H1 (cell line): ENCODE measurements at regions not wholly inside any gene's neighbourhood (a gene's known extent, or its start where the extent isn't known, plus 50 kb on each side); places are given as distances from the start of the nearest gene placed in this dataset.

ENCODE experiments used
- CTCF ChIA-PET: fragments of 300-600 bp; sonication (Branson Sonifier 250); formaldehyde crosslinking; loops from one replicate; lab custom pipeline; 2021; ENCODE audit not compliant: partially characterized antibody; lab: Charles Lee
- POLR2A ChIA-PET: fragments of 300-600 bp; sonication (Branson Sonifier 250); formaldehyde crosslinking; loops from one replicate; lab custom pipeline; 2021; ENCODE audit warnings: inconsistent platforms; ENCODE audit not compliant: partially characterized antibody; lab: Charles Lee
- DNase-seq, 2 experiments: peaks; one replicate each; pipeline versions ENCODE4 v3.0.0 to v3.0.0-alpha.2; 2010 to 2022; ENCODE audit warnings: low spot score in 2 of 2, low read depth in 1 of 2, mixed read lengths in 1 of 2
- FAIRE-seq: peaks from 2 replicates; lab custom pipeline; 2011; peaks lifted over from hg19 to GRCh38; lab: Jason Lieb, UNC
- H2AFZ ChIP-seq: 2 replicates; pipeline ENCODE4 v1.8.1; 2012; ENCODE audit warnings: low read length, inconsistent platforms
- H2AK5ac ChIP-seq: 2 replicates; pipeline ENCODE4 v1.6.1; 2013; ENCODE audit warnings: low read depth, low read length
- H2BK120ac ChIP-seq: replicated peaks from 2 replicates; pipeline ENCODE3; 2013; ENCODE audit warnings: low read depth, low read length, inconsistent platforms
- H2BK12ac ChIP-seq: 2 replicates; pipeline ENCODE4 v1.6.1; 2013; ENCODE audit warnings: low read depth, low read length
- H2BK15ac ChIP-seq: 2 replicates; pipeline ENCODE4 v1.6.1; 2013; ENCODE audit warnings: low read length
- H2BK20ac ChIP-seq: 2 replicates; pipeline ENCODE4 v1.6.1; 2013; ENCODE audit warnings: low read length
- H2BK5ac ChIP-seq: 2 replicates; pipeline ENCODE4 v1.6.1; 2013; ENCODE audit warnings: low read depth, low read length
- H3K14ac ChIP-seq: 2 replicates; pipeline ENCODE4 v1.6.1; 2013; ENCODE audit warnings: inconsistent platforms; ENCODE audit not compliant: insufficient read length
- H3K18ac ChIP-seq: 2 replicates; pipeline ENCODE4 v1.6.1; 2013; ENCODE audit warnings: low read length; ENCODE audit errors: extremely low read depth
- H3K23ac ChIP-seq: 2 replicates; pipeline ENCODE4 v1.6.1; 2013; ENCODE audit warnings: inconsistent platforms; ENCODE audit not compliant: insufficient read length
- H3K23me2 ChIP-seq: 2 replicates; pipeline ENCODE4 v1.6.1; 2013; ENCODE audit warnings: low read depth, low read length
- H3K27ac ChIP-seq: 2 replicates; pipeline ENCODE4 v1.6.1; 2011; ENCODE audit warnings: low read depth, low read length, inconsistent platforms
- H3K27me3 ChIP-seq, 4 experiments: replicated peaks in 1 of 4; 1 replicate in 1 of 4; 2 replicates in 3 of 4; pipeline versions ENCODE4 v1.6.1 to v1.8.1; 2011 to 2013; ENCODE audit warnings: low read length in 3 of 4, mild to moderate bottlenecking in 3 of 4, inconsistent platforms in 2 of 4, mixed read lengths in 2 of 4, moderate library complexity in 1 of 4; ENCODE audit not compliant: control insufficient read depth in 3 of 4, insufficient read depth in 3 of 4; ENCODE audit errors: extremely low read depth in 1 of 4
- H3K36me3 ChIP-seq, 4 experiments: 2 replicates each; pipeline versions ENCODE4 v1.6.1 to v1.8.1; 2011 to 2013; ENCODE audit warnings: mild to moderate bottlenecking in 4 of 4, low read length in 3 of 4, moderate library complexity in 2 of 4, control low read depth in 1 of 4, inconsistent platforms in 1 of 4; ENCODE audit not compliant: insufficient read depth in 4 of 4, control insufficient read depth in 2 of 4
- H3K4ac ChIP-seq: replicated peaks from 2 replicates; pipeline ENCODE3; 2013; ENCODE audit warnings: low read length, low read depth, mixed read lengths, inconsistent platforms; ENCODE audit not compliant: insufficient read length
- H3K4me1 ChIP-seq, 4 experiments: replicated peaks in 1 of 4; 1 replicate in 1 of 4; 2 replicates in 3 of 4; pipeline versions ENCODE4 v1.6.1 to v1.8.1; 2011 to 2013; ENCODE audit warnings: low read length in 3 of 4, inconsistent platforms in 2 of 4, mixed read lengths in 1 of 4; ENCODE audit not compliant: insufficient read depth in 4 of 4, control insufficient read depth in 3 of 4
- H3K4me2 ChIP-seq, 2 experiments: 2 replicates each; pipeline versions ENCODE4 v1.6.1 to v1.8.1; 2011 to 2013; ENCODE audit warnings: low read depth in 2 of 2, low read length in 2 of 2, control low read depth in 1 of 2, inconsistent platforms in 1 of 2, mild to moderate bottlenecking in 1 of 2; ENCODE audit not compliant: insufficient read depth in 1 of 2
- H3K4me3 ChIP-seq, 4 experiments: fragments of 200-600, 300-600 bp in 1 of 4; sonication (generic), shearing (Covaris generic), sonication (Bioruptor Twin) in 1 of 4; 2 replicates each; pipeline versions ENCODE4 v1.5.1 to v1.8.1; 2011 to 2016; ENCODE audit warnings: low read length in 4 of 4, low read depth in 3 of 4, control low read depth in 2 of 4, inconsistent platforms in 2 of 4, mild to moderate bottlenecking in 2 of 4, mixed read lengths in 1 of 4, moderate library complexity in 1 of 4; ENCODE audit not compliant: insufficient read depth in 2 of 4; ENCODE audit errors: extremely low read depth in 1 of 4
- H3K56ac ChIP-seq: replicated peaks from 2 replicates; pipeline ENCODE3; 2013; ENCODE audit warnings: low read depth, mild to moderate bottlenecking, mixed read lengths, low read length, inconsistent platforms; ENCODE audit not compliant: insufficient read length
- H3K79me1 ChIP-seq: 2 replicates; pipeline ENCODE4 v1.6.1; 2013; ENCODE audit warnings: low read depth, low read length, control low read depth
- H3K79me2 ChIP-seq, 2 experiments: 2 replicates each; pipeline versions ENCODE4 v1.6.1 to v1.8.1; 2012 to 2013; ENCODE audit warnings: low read length in 2 of 2, mild to moderate bottlenecking in 2 of 2, inconsistent platforms in 1 of 2; ENCODE audit not compliant: insufficient read depth in 2 of 2, control insufficient read depth in 1 of 2
- H3K9ac ChIP-seq, 4 experiments: replicated peaks in 1 of 4; 1 replicate in 1 of 4; 2 replicates in 3 of 4; pipeline versions ENCODE4 v1.6.1 to v1.8.1; 2011 to 2013; ENCODE audit warnings: low read depth in 3 of 4, low read length in 3 of 4, control low read depth in 2 of 4, mild to moderate bottlenecking in 2 of 4, moderate library complexity in 2 of 4, inconsistent platforms in 1 of 4; ENCODE audit errors: extremely low read depth in 1 of 4
- H3K9me3 ChIP-seq, 2 experiments: 2 replicates each; pipeline versions ENCODE4 v1.6.1 to v1.8.1; 2012 to 2013; ENCODE audit warnings: mild to moderate bottlenecking in 2 of 2, moderate library complexity in 2 of 2, control low read depth in 1 of 2, inconsistent platforms in 1 of 2, low read depth in 1 of 2, low read length in 1 of 2, mixed read lengths in 1 of 2; ENCODE audit not compliant: insufficient read depth in 2 of 2
- H4K20me1 ChIP-seq, 2 experiments: replicated peaks in 1 of 2; 2 replicates each; pipeline versions ENCODE3 to v1.8.1; 2011 to 2013; ENCODE audit warnings: inconsistent platforms in 2 of 2, low read length in 2 of 2, mild to moderate bottlenecking in 1 of 2; ENCODE audit not compliant: insufficient read depth in 2 of 2, control insufficient read depth in 1 of 2
- H4K5ac ChIP-seq: 2 replicates; pipeline ENCODE4 v1.6.1; 2013; ENCODE audit warnings: low read length, low read depth, mixed read lengths, inconsistent platforms; ENCODE audit not compliant: insufficient read length
- H4K8ac ChIP-seq: 2 replicates; pipeline ENCODE4 v1.8.0; 2013; ENCODE audit warnings: mild to moderate bottlenecking, moderate library complexity, low read length, inconsistent platforms; ENCODE audit not compliant: insufficient read depth; ENCODE audit errors: extremely low read depth
- H4K91ac ChIP-seq: replicated peaks from 2 replicates; pipeline ENCODE3; 2013; ENCODE audit warnings: low read length, mixed read lengths, inconsistent platforms; ENCODE audit not compliant: insufficient read length
- HDAC2 ChIP-seq, 2 experiments: fragments of 300-600 bp in 1 of 2; sonication (generic) in 1 of 2; IDR thresholded peaks; 2 replicates each; pipeline ENCODE4 v1.6.1; 2011 to 2012; ENCODE audit warnings: low read depth in 2 of 2, low read length in 2 of 2, mild to moderate bottlenecking in 2 of 2, moderate library complexity in 2 of 2, borderline replicate concordance in 1 of 2, inconsistent platforms in 1 of 2
- KDM1A ChIP-seq: fragments of 200-600, 300-600 bp; sonication (generic); IDR thresholded peaks from 2 replicates; pipeline ENCODE4 v1.7.1; 2016; ENCODE audit warnings: mild to moderate bottlenecking, low read length, borderline replicate concordance
- POLR2AphosphoS5 ChIP-seq: IDR thresholded peaks from 2 replicates; pipeline ENCODE4 v1.6.1; 2011; ENCODE audit warnings: low read depth, low read length
- WGBS, 2 experiments: shearing (Covaris generic) in 1 of 2; methylation state at CpG; one replicate each; pipeline versions ENCODE4 v1.1.6 to v1.1.7; 2013 to 2015; ENCODE audit warnings: low lambda C conversion rate in 2 of 2, mixed read lengths in 2 of 2, inconsistent platforms in 1 of 2, low coverage in 1 of 2, missing lambda C conversion rate in 1 of 2; ENCODE audit not compliant: insufficient replicate concordance in 2 of 2, insufficient coverage in 1 of 2, insufficient read length in 1 of 2; ENCODE audit errors: extremely low coverage in 1 of 2, missing lambda C conversion rate in 1 of 2; 5-methylcytosine and 5-hydroxymethylcytosine counted together

DNA sequence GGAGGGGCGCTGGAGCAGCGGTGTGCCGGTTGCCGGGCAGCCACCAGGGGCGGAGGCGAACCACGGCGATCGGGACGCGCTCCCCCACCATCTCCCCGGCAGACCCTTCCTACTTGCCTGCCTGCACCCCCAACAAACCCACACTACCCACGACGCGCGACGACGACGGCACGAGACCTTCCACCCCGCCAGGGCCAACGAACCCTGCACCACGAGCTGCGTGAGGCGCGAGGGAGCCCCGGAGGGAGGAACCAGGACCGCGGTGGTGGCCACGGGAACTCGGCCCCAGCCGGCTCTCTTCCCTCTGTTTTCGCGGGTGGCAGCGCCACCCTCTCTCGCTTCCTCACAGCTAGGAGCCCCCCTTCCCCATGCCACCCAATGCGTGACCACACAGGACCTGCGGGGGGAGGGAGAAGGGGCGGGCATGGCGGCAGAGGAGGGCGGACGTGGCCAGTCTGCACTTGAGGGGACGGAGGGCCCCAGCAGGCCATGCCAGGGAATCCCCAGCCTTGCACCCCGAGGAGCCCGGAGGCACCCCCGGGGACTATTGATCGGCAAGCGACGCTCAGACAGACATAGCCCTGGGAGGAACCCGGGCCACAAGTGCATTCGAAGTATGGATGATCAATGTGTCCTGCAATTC, 1516.4 kb upstream of the DEFB115 start:
- ChIA-PET POLR2A (no interaction called here), CTCF (no interaction called here)
- H4K5ac ChIP-seq, result no peak overlapping the region
- no peak overlapping the region for H2BK120ac ChIP-seq
- no peaks in the 10 kb centered on the region for H3K79me1 ChIP-seq
- no peak overlapping the region for H3K4me3 ChIP-seq
- no peaks in the 10 kb centered on the region for H3K23me2 ChIP-seq
- no peak overlapping the region for H3K4me2 ChIP-seq
- no peak overlapping the region for H3K23ac ChIP-seq
- peaks cover 23 to 72% of the 10 kb centered on the region in 2 experiments; a peak in 3 of 4 replicates for H3K9me3 ChIP-seq
- no peaks in the 10 kb centered on the region; a peak in 1 of 8 replicates for H3K36me3 ChIP-seq
- no peak overlapping the region for H3K56ac ChIP-seq
- H2BK12ac ChIP-seq, result no peak overlapping the region
- H2BK5ac ChIP-seq, result no peak overlapping the region
- no peaks in the 10 kb centered on the region for H4K20me1 ChIP-seq
- no peak overlapping the region for H2AK5ac ChIP-seq
- 91% methylated on average over 20 of the region's 51 CpGs; no CpG with 5 or more reads in 1 of the 2 experiments for whole genome bisulfite sequencing, 2 experiments
- TF ChIP-seq HDAC2 (IDR thresholded peaks at IDR 0.05; ENCODE audit: borderline replicate concordance in 1 of 2, low read depth in 2 of 2, low read length in 2 of 2), result no peak
- no peak for TF ChIP-seq POLR2AphosphoS5
- TF ChIP-seq KDM1A, result no peak
- H3K79me2 ChIP-seq, result no peaks in the 10 kb centered on the region
- H3K9ac ChIP-seq, result no peak overlapping the region
- no peaks in the 10 kb centered on the region for H3K27me3 ChIP-seq
- no peak overlapping the region for H2BK15ac ChIP-seq
- H4K91ac ChIP-seq, result no peak overlapping the region
- H3K4ac ChIP-seq, result no peak overlapping the region
- DNase-seq (no peak), FAIRE-seq (no peak)
- no peak overlapping the region for H4K8ac ChIP-seq
- H2BK20ac ChIP-seq, result no peak overlapping the region
- no peak overlapping the region for H3K27ac ChIP-seq
- no peak overlapping the region for H3K18ac ChIP-seq
- H2AFZ ChIP-seq, result no peak overlapping the region
- H3K14ac ChIP-seq, result no peak overlapping the region
- no peaks in the 10 kb centered on the region for H3K4me1 ChIP-seq
